GM18951 (cell line): ENCODE measurements at regions not wholly inside any gene's neighbourhood (a gene's known extent, or its start where the extent isn't known, plus 50 kb on each side); places are given as distances from the start of the nearest gene placed in this dataset.

Experiments used
- POLR2A ChIP-seq: IDR thresholded peaks from 4 replicates; pipeline ENCODE4 v1.6.1; 2011; ENCODE audit warnings: mild to moderate bottlenecking; ENCODE audit not compliant: insufficient read length, insufficient read depth; ENCODE audit errors: extremely low read depth
- in situ Hi-C: fragments of 300-500 bp; cut with MboI; formaldehyde crosslinking; loops from one replicate; pipeline ENCODE4 v1.12.0; 2022; ENCODE audit warnings: low sequenced_read_pairs, mixed read lengths, inconsistent platforms; ENCODE audit not compliant: unreplicated experiment

- TF ChIP-seq POLR2A, result no peak
- in situ Hi-C loops, result no loop called here
Observed at GRCh38 chr11:122391049-122391448, 264.5 kb upstream of the UBASH3B start.

- no peak for TF ChIP-seq POLR2A
- in situ Hi-C loops, result no loop called here
Observed at GRCh38 chr11:122383186-122383585, 267.2 kb upstream of the BLID start.

GRCh38 chr11:122375687-122376399, 259.8 kb upstream of the BLID start:
- TF ChIP-seq POLR2A, result no peak
- in situ Hi-C loops, result no loop called here

DNA sequence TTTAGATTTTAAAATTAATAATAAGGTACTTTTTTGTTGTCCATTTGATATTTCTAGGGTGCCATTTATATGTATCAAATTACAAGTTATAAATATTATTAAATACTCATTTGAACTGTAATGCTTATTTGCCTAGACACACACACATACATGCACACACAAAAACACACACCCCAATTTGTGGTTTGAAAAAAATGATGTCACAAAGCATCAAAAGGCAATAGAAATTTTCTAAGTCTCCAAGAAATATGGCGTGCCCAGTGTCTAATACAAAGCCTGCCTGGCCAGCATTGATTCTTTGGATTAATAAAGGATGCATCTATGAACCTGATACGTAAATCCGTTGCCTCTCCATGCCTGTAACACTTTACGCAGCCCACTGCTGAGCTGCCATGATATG, 252.8 kb upstream of the BLID start:
- no peak for TF ChIP-seq POLR2A
- in situ Hi-C loops, result no loop called here

- TF ChIP-seq POLR2A, result no peak
- in situ Hi-C loops, result no loop called here
Observed at GRCh38 chr11:122367809-122368231, 251.8 kb upstream of the BLID start.

GRCh38 chr11:122365610-122366360, 249.8 kb upstream of the BLID start:
- TF ChIP-seq POLR2A, result no peak
- in situ Hi-C loops, result no loop called here

DNA sequence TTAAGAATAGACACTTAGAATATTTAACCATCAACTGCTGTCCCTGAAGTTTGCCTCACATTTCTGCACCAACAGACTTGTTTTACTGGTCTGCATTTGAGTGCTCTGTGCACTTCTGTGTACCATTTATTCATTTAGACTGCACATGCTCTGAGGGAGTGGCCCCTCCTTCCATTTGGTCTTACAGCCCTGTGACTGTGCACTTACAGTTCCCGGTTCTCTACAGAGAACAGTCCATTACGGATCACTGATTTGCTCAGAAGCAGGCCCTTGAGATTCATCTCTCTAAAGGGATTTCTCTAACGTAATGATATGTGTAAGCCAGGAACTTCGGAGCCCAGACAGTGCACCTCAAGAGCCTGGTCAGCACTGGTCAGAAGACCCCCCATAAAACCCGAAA, 247.3 kb upstream of the BLID start:
- in situ Hi-C loops, result no loop called here

DNA sequence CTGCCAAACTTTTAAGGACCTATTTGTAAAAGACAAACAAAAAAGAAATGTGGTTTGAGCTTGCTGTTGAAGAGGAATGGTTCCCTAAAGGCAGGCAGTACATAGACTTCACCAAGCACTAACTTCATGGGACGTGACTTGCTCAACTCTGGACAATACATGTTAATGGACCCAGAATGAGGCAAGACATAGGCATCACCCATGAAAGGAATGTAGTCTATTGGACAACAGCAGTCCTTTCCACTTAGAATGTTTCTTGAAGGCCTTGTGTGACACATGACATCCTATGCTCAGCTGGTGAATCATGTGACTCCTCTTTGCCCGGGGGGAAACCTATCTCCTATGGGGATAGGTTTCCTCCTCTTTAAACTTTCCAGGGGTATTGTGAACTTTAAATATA, 246.4 kb upstream of the BLID start:
- no peak for TF ChIP-seq POLR2A

More for the DNA sequence above, 247.3 kb upstream of the BLID start:
- TF ChIP-seq POLR2A, result no peak

DNA sequence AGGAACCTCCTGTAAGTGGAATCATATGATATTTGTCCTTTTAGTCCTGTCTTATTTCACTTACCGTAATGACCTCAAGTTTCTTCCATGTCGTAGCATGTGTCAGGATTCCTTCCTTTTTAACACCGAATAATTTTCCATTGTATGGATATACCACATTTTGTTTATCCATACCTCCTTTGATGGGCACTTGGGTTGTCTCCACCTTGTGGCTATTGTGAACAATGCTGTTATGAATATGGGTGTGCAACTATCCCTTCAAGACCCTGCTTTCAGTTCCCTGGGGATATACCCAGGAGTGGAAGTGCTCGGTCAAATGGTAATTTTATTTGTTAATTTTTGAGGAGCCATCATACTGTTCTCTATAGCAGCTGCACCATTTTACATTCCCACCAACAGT, 244.9 kb upstream of the BLID start:
- no peak for TF ChIP-seq POLR2A
- in situ Hi-C loops, result no loop called here

More for the DNA sequence above, 246.4 kb upstream of the BLID start:
- in situ Hi-C loops, result no loop called here

DNA sequence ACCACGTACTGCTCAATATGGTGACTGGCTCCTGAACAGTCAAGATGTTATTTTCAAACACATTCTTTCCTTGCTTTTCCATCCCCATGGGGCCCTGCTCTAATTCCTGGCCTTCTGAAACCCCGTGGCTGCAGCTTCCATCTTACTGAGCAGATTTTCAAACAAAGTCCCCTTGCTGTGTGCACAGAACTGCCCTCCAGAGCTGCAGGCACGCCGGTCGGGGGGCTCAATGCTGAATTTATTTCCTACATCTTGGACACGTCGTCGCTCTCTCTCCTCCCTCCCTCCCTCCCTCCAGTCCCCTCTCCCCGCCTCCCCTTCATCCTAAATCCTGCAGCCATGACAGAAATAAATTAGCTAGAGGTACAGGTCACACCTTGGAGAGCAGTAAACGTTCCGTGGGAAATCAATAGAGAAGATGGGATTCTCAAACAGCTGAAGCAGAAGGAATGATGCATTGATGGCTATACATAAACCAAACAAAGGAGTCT, 243.1 kb upstream of the BLID start:
- in situ Hi-C loops, result no loop called here
- TF ChIP-seq POLR2A, result no peak

DNA sequence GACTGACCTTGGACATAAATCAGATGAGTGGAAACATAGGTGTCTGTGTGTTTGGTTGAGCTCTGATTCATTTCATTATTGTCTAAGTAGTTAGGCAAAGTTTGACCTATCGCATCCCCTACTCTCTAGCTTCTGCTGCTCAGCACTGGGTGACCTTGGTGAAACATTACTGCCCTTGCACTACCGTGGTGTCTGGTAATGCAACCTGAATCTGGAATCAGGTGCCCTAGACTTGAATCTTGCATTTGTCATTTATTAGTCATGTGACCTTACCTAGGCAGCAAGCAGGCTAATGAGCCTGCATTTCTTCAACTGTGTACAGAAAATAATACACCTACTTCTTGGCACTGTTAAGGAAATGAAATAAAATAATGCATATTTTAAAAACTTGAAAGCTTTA, 242.3 kb upstream of the BLID start:
- in situ Hi-C loops, result no loop called here
- TF ChIP-seq POLR2A, result no peak

DNA sequence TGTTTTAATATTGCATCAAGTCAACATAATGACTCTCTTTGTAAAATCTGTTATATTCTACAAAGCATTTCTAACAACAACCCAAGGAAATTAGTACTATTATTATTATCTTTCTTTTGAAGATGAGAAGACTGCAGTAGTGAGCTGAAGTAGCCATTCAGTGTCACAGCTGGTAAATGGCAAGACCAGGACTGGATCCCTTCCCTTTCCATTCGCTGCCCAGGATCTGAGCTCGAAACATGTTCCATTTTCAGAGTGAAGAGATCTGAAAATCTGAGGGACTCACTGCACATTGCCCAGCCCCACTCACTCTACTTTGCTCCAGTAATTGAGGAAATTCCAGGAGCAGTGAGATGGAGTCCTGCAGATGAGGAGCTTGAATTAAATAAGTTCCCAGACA, 240.0 kb upstream of the BLID start:
- in situ Hi-C loops, result no loop called here
- no peak for TF ChIP-seq POLR2A

DNA sequence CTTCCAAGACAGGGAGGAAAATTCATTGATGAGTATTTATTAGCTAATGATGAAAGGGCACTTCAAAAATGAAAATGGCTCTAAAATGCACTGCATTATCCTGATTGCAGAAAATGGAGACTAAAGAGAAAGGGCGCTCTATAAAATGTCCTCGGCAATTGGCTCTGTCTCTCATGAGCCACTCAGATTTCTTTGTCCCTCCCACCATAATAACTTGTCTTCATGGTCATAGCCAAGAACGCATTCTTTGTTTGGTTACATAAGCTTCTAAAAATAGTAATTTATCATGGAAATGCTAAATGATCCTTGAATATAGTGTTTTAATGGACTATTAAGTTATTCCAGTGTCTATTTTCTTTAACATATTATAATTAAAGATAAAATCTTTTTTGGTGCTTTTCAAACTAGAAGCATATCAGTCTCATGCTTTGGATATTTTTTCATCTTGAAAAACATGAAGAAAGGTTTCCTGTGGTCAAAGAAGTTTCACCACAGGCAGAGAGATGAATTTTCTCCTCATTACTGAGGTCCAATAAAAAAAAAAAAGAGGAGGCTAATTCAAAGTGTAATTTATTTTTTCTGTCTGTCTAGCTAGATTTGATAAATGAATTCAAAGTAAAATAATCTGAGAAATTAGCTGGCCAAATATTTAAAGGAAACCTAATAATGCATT, 238.1 kb upstream of the BLID start:
- in situ Hi-C loops, result no loop called here
- TF ChIP-seq POLR2A, result no peak
